GM23248 (cell line): ENCODE measurements at regions not wholly inside any gene's neighbourhood (a gene's known extent, or its start where the extent isn't known, plus 50 kb on each side); places are given as distances from the start of the nearest gene placed in this dataset.

Experiments
- EZH2 ChIP-seq: fragments of 200-600 bp; sonication (generic); IDR thresholded peaks from 2 replicates; pipeline ENCODE4 v1.6.1; 2018; ENCODE audit warnings: antibody characterized with exemption, mild to moderate bottlenecking; ENCODE audit not compliant: insufficient read depth, poor library complexity, severe bottlenecking
- EZH2phosphoT487 ChIP-seq: fragments of 200-600 bp; sonication (generic); IDR thresholded peaks from 2 replicates; pipeline ENCODE4 v1.6.1; 2018; ENCODE audit warnings: antibody characterized with exemption, moderate library complexity, mild to moderate bottlenecking, low read depth; ENCODE audit not compliant: insufficient read depth

DNA sequence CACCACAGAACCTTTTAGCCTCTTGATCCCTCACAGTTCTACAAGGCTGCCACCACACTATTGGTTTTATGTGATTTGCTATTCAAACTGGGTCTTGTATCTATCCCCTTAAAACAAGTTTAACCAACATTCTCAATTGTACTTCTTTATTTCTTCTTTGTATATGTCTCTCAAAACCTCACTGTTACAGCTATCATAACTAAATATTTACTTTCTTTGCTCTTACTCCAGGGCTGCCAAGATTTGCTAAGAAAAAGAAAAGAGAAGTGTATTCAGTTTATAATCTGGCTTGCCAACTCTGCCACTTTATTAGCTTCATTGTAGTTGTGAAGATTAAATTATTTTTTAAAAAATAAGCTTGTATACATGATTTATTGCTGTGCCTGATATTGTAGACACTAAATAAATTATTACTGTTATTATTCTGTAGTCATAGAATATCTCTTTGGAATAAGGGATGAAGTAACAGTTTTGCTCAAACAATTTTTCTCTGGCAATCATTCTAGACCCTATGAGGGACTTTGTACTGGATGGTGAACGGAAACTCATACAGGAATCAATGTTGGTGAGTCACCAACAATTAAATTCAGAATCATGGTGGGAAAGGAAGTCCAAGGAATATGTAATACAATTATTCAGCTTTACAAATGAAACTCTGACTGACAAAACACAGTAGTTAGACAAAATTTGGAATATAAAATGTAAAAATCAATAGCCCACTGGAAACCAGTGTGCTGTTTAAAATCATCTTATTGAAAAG, 127.1 kb upstream of the DCAF8L1 start:
- TF ChIP-seq EZH2 = no peak
- no peak for TF ChIP-seq EZH2phosphoT487
